A673 (cell line): ENCODE measurements at regions not wholly inside any gene's neighbourhood (a gene's known extent, or its start where the extent isn't known, plus 50 kb on each side); places are given as distances from the start of the nearest gene placed in this dataset.

Experiments
- BruUV-seq: library from RNA; stranded (reverse); fragments of 400-500 nt; replicated peaks from 2 replicates; lab custom pipeline; 2021; lab: Mats Ljungman, UMichigan
- CTCF ChIA-PET: fragments of 300-600 bp; sonication (Branson Sonifier 250); formaldehyde crosslinking; loops from one replicate; lab custom pipeline; 2022; ENCODE audit warnings: antibody characterized with exemption; lab: Charles Lee
- POLR2A ChIA-PET: fragments of 300-600 bp; sonication (Branson Sonifier 250); formaldehyde crosslinking; loops from one replicate; lab custom pipeline; 2022; ENCODE audit warnings: antibody characterized with exemption; ENCODE audit not compliant: low non-redundant PET; lab: Charles Lee
- DNase-seq: peaks from one replicate; pipeline ENCODE4 v3.0.0-alpha.2; 2015; ENCODE audit warnings: low spot score
- H3K27ac ChIP-seq: fragments of 200-600 bp; sonication (generic); 2 replicates; pipeline ENCODE4 v1.5.1; 2016; ENCODE audit warnings: mixed run types, low read depth, mild to moderate bottlenecking, mixed read lengths, antibody characterized with exemption, low read length; ENCODE audit not compliant: poor library complexity, severe bottlenecking
- H3K27me3 ChIP-seq: fragments of 200-600 bp; sonication (generic); replicated peaks from 2 replicates; pipeline ENCODE4 v1.6.1; 2017; ENCODE audit warnings: mixed run types, low read depth, mild to moderate bottlenecking, mixed read lengths, antibody characterized with exemption, low read length; ENCODE audit not compliant: insufficient read depth, poor library complexity
- H3K36me3 ChIP-seq: fragments of 200-600 bp; sonication (generic); 2 replicates; pipeline ENCODE4 v1.6.1; 2016; ENCODE audit warnings: mixed run types, mild to moderate bottlenecking, mixed read lengths, antibody characterized with exemption, low read length; ENCODE audit not compliant: insufficient read depth, poor library complexity, severe bottlenecking
- H3K4me1 ChIP-seq: fragments of 200-600 bp; sonication (generic); 2 replicates; pipeline ENCODE4 v1.6.1; 2017; ENCODE audit warnings: mixed run types, mild to moderate bottlenecking, mixed read lengths, antibody characterized with exemption, low read length; ENCODE audit not compliant: insufficient read depth, poor library complexity, severe bottlenecking
- H3K4me3 ChIP-seq: fragments of 200-600 bp; sonication (generic); 2 replicates; pipeline ENCODE4 v1.5.1; 2016; ENCODE audit warnings: low read depth, mixed run types, mild to moderate bottlenecking, mixed read lengths, low read length; ENCODE audit not compliant: poor library complexity, severe bottlenecking
- H3K9me3 ChIP-seq: fragments of 200-600 bp; sonication (generic); 2 replicates; pipeline ENCODE4 v1.6.1; 2016; ENCODE audit warnings: mixed run types, low read depth, mild to moderate bottlenecking, mixed read lengths, antibody characterized with exemption, low read length; ENCODE audit not compliant: poor library complexity, severe bottlenecking
- CTCF ChIP-seq: fragments of 300-800, 200-600 bp; sonication (generic); conservative IDR thresholded peaks from 2 replicates; pipeline ENCODE4 v1.5.1; 2017; ENCODE audit warnings: low read depth, mild to moderate bottlenecking, antibody characterized with exemption, low read length, moderate library complexity, mixed read lengths
- EZH2 ChIP-seq: fragments of 200-600 bp; sonication (generic); IDR thresholded peaks from 2 replicates; pipeline ENCODE4 v1.6.1; 2017; ENCODE audit warnings: borderline replicate concordance, low read depth, mild to moderate bottlenecking, mixed read lengths, antibody characterized with exemption, low read length; ENCODE audit not compliant: poor library complexity, severe bottlenecking
- intact Hi-C: fragments of 100-400 bp; cut with micrococcal nuclease; formaldehyde crosslinking; loops from one replicate; pipeline ENCODE4 v1.10.0; 2022; ENCODE audit not compliant: unreplicated experiment

GRCh38 chr18:56285387-56286065 is 352.9 kb downstream of the TXNL1 start:
- BruUV-seq: no TSS peak
- no peak overlapping the region for H3K27ac ChIP-seq
- DNase-seq: no peak
- no peaks in the 10 kb centered on the region for H3K4me1 ChIP-seq
- ChIA-PET CTCF (no interaction called here), POLR2A (no interaction called here)
- no peaks in the 10 kb centered on the region for H3K27me3 ChIP-seq
- intact Hi-C loops: no loop called here
- TF ChIP-seq EZH2 (no peak), CTCF (no peak)
- H3K9me3 ChIP-seq: no peaks in the 10 kb centered on the region
- no peak overlapping the region for H3K4me3 ChIP-seq
- H3K36me3 ChIP-seq: no peaks in the 10 kb centered on the region

DNA sequence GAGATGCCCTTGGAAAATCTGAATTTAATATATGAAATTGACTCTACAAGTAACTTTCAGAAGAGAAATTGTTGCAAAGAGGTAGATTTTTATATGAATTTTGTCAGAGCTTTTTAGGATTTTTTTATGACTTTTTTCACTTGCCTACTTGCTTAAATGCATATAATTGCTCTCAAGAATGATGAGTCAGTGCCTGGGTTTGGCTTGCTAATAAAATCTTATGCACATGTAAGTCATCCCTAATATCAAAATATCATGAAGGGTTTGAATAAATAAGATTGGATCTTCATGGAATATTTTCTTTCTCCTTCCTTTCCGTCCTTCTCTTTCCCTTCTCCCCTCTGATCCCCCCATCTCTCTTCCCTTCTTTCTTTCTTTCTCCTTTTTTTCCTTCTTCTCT is 354.1 kb downstream of the TXNL1 start:
- intact Hi-C loops: no loop called here

DNA sequence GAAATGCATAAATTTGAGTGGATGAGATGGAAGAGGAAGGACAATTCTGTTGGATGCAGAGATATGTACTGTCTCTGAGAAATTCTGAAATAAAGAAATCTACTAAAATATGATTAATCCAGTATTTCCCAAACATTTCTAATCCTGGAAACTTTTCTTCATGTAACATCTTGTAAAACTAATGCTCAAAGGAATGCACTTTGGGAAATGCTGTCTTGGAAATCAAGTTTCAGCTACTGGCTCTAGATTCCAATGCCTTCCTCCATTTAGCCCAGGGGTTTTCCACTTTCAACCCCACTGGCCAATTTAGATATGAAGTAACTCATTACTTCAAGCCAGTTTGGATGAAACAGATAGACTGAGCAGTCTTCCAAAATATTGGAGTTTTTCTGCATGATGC is 355.1 kb downstream of the TXNL1 start:
- Histone ChIP-seq H3K27me3 (no peaks in the 10 kb centered on the region), H3K36me3 (no peaks in the 10 kb centered on the region), H3K9me3 (no peaks in the 10 kb centered on the region), H3K27ac (no peak overlapping the region), H3K4me1 (no peaks in the 10 kb centered on the region), H3K4me3 (no peak overlapping the region)
- no peak for TF ChIP-seq EZH2
- TF ChIP-seq CTCF: no peak
- POLR2A ChIA-PET: no interaction called here
- BruUV-seq: no TSS peak
- CTCF ChIA-PET: no interaction called here
- intact Hi-C loops: no loop called here
- DNase-seq: no peak

More for the DNA sequence above, 354.1 kb downstream of the TXNL1 start:
- BruUV-seq: no TSS peak
- Histone ChIP-seq H3K27ac (no peak overlapping the region), H3K9me3 (no peaks in the 10 kb centered on the region), H3K4me1 (no peaks in the 10 kb centered on the region), H3K36me3 (no peaks in the 10 kb centered on the region), H3K4me3 (no peak overlapping the region), H3K27me3 (no peaks in the 10 kb centered on the region)
- CTCF ChIA-PET: no interaction called here
- DNase-seq: no peak
- TF ChIP-seq CTCF (no peak), EZH2 (no peak)
- POLR2A ChIA-PET: no interaction called here
